CD4-positive, alpha-beta T cell (primary cell): ENCODE measurements at regions not wholly inside any gene's neighbourhood (a gene's known extent, or its start where the extent isn't known, plus 50 kb on each side); places are given as distances from the start of the nearest gene placed in this dataset.

ENCODE experiments used
- ATAC-seq: fragments of 200-7000 bp; cut with Tn5 transposase; one replicate; pipeline ENCODE4 v1.10.0; 2022; ENCODE audit warnings: mild to moderate bottlenecking; ENCODE audit not compliant: poor library complexity
- CTCF ChIA-PET: fragments of 350-600 bp; sonication (Branson Sonifier 250); formaldehyde crosslinking; loops from one replicate; lab custom pipeline; 2021; ENCODE audit warnings: antibody characterized with exemption, inconsistent platforms; lab: Charles Lee
- POLR2A ChIA-PET: fragments of 350-600 bp; sonication (Branson Sonifier 250); formaldehyde crosslinking; loops from one replicate; lab custom pipeline; 2021; ENCODE audit warnings: antibody characterized with exemption, inconsistent platforms; lab: Charles Lee
- DNase-seq, 14 experiments: peaks; one replicate each; pipeline ENCODE4 v3.0.0-alpha.2; 2013 to 2020; ENCODE audit warnings: mixed read lengths in 2 of 14
- H3K27ac ChIP-seq, 2 donors: one replicate each; pipeline versions ENCODE4 v1.5.1 to v1.7.0; 2013; ENCODE audit warnings: low read length in 2 of 2, low read depth in 1 of 2, mild to moderate bottlenecking in 1 of 2
- H3K27me3 ChIP-seq, 2 experiments: 1 replicate in 1 of 2; 2 replicates in 1 of 2; pipeline versions ENCODE4 v1.6.1 to v1.7.0; 2013; ENCODE audit warnings: low read length in 2 of 2, control low read depth in 1 of 2, mild to moderate bottlenecking in 1 of 2, moderate library complexity in 1 of 2; ENCODE audit not compliant: insufficient read depth in 2 of 2, control insufficient read depth in 1 of 2
- H3K36me3 ChIP-seq: one replicate; pipeline ENCODE4 v1.6.1; 2013; ENCODE audit warnings: low read length, control low read depth; ENCODE audit not compliant: insufficient read depth
- H3K4me1 ChIP-seq: one replicate; pipeline ENCODE4 v1.6.1; 2013; ENCODE audit warnings: low read length, control low read depth; ENCODE audit not compliant: insufficient read depth
- H3K4me3 ChIP-seq: one replicate; pipeline ENCODE4 v1.5.1; 2013; ENCODE audit warnings: mild to moderate bottlenecking, low read length, moderate library complexity
- H3K9me3 ChIP-seq, 2 experiments: 1 replicate in 1 of 2; 2 replicates in 1 of 2; pipeline versions ENCODE4 v1.6.1 to v1.7.0; 2013; ENCODE audit warnings: low read length in 2 of 2, mild to moderate bottlenecking in 2 of 2, control low read depth in 1 of 2, moderate library complexity in 1 of 2; ENCODE audit not compliant: control insufficient read depth in 1 of 2, insufficient read depth in 1 of 2
- H3K27ac Mint-ChIP-seq: one replicate; pipeline ENCODE4 v1.8.0; 2020; ENCODE audit warnings: mixed read lengths
- H3K27me3 Mint-ChIP-seq: one replicate; pipeline ENCODE4 v1.8.0; 2021; ENCODE audit warnings: mixed read lengths
- H3K36me3 Mint-ChIP-seq: one replicate; pipeline ENCODE4 v1.8.0; 2021; ENCODE audit warnings: low read depth, mixed read lengths
- H3K4me1 Mint-ChIP-seq: one replicate; pipeline ENCODE4 v1.8.0; 2021; ENCODE audit warnings: low read depth, mixed read lengths
- H3K4me3 Mint-ChIP-seq: one replicate; pipeline ENCODE4 v1.8.0; 2020; ENCODE audit warnings: mild to moderate bottlenecking, mixed read lengths
- H3K9me3 Mint-ChIP-seq: one replicate; pipeline ENCODE4 v1.8.0; 2020; ENCODE audit warnings: mixed read lengths
- CTCF ChIP-seq: fragments of 200-600 bp; IDR thresholded peaks from one replicate; pipeline ENCODE4 v1.8.0; 2022; ENCODE audit warnings: antibody characterized with exemption, mild to moderate bottlenecking
- intact Hi-C, 2 experiments: fragments of 100-400 bp; cut with DNase I in 1 of 2; cut with micrococcal nuclease in 1 of 2; formaldehyde crosslinking; loops; one replicate each; pipeline versions ENCODE4 v1.15.1 to v1.9.0; 2023 to 2025; cut with DNase I, micrococcal nuclease

- POLR2A ChIA-PET, result no interaction called here
- peaks cover 0 to 5% of the 10 kb centered on the region in 2 experiments for H3K27me3 ChIP-seq
- DNase-seq (no peak), ATAC-seq (no peak)
- no peak overlapping the region for H3K27ac ChIP-seq
- Mint-ChIP-seq H3K36me3 (no peaks in the 10 kb centered on the region), H3K9me3 (no peaks in the 10 kb centered on the region), H3K4me1 (peaks cover 48% of the 10 kb centered on the region), H3K27me3 (peaks cover 19% of the 10 kb centered on the region), H3K4me3 (no peak overlapping the region), H3K27ac (no peak overlapping the region)
- intact Hi-C loops, result no loop called here
- no peak overlapping the region for H3K4me3 ChIP-seq
- H3K9me3 ChIP-seq, result peaks cover 0 to 4% of the 10 kb centered on the region in 2 experiments
- H3K4me1 ChIP-seq, result peaks cover 56% of the 10 kb centered on the region
- CTCF ChIA-PET, result interaction anchor here (1.5 kb wide), 1 partner anchor 10 kb away, joined by 5 read pairs; no protein-coding TSS in a partner anchor
- no peaks in the 10 kb centered on the region for H3K36me3 ChIP-seq
- no peak for TF ChIP-seq CTCF
Measured at GRCh38 chr15:70477750-70478250, 285.6 kb downstream of the UACA start.

- Mint-ChIP-seq H3K27ac (no peak overlapping the region), H3K36me3 (no peaks in the 10 kb centered on the region), H3K9me3 (no peaks in the 10 kb centered on the region), H3K4me1 (peaks cover 48% of the 10 kb centered on the region), H3K27me3 (peaks cover 12% of the 10 kb centered on the region), H3K4me3 (no peak overlapping the region)
- Histone ChIP-seq H3K9me3 (peaks cover 0 to 4% of the 10 kb centered on the region in 2 experiments), H3K27me3 (peaks cover 0 to 3% of the 10 kb centered on the region in 2 experiments), H3K4me1 (peaks cover 56% of the 10 kb centered on the region), H3K4me3 (no peak overlapping the region), H3K27ac (no peak overlapping the region), H3K36me3 (no peaks in the 10 kb centered on the region)
- no peak for DNase-seq
- ChIA-PET POLR2A (interaction anchor here (1.7 to 2.4 kb wide), 2 partner anchors 10 to 16 kb away, joined by 7 to 10 read pairs; no protein-coding TSS in a partner anchor), CTCF (no interaction called here)
- TF ChIP-seq CTCF, result no peak
- no peak for ATAC-seq
- intact Hi-C loops, result no loop called here
Measured at GRCh38 chr15:70476441-70476840, 286.9 kb downstream of the UACA start.

GRCh38 chr15:70475921-70476320 lies 287.4 kb downstream of the UACA start:
- no peak for DNase-seq
- H3K27me3 Mint-ChIP-seq, result peaks cover 12% of the 10 kb centered on the region
- ATAC-seq, result no peak
- Histone ChIP-seq H3K27me3 (peaks cover 0 to 3% of the 10 kb centered on the region in 2 experiments), H3K4me1 (peaks cover 54% of the 10 kb centered on the region), H3K36me3 (no peaks in the 10 kb centered on the region), H3K9me3 (peaks cover 0 to 4% of the 10 kb centered on the region in 2 experiments), H3K4me3 (no peak overlapping the region), H3K27ac (no peak overlapping the region)
- no peak overlapping the region for H3K27ac Mint-ChIP-seq
- ChIA-PET CTCF (interaction anchor here (1.7 kb wide), 1 partner anchor 9 kb away, joined by 10 read pairs; no protein-coding TSS in a partner anchor), POLR2A (interaction anchor here (1.7 to 2.4 kb wide), 3 partner anchors 9 to 59 kb away, joined by 5 to 10 read pairs (median 7); no protein-coding TSS in a partner anchor)
- no peaks in the 10 kb centered on the region for H3K36me3 Mint-ChIP-seq
- H3K4me1 Mint-ChIP-seq, result peaks cover 48% of the 10 kb centered on the region
- H3K9me3 Mint-ChIP-seq, result no peaks in the 10 kb centered on the region
- no peak overlapping the region for H3K4me3 Mint-ChIP-seq
- TF ChIP-seq CTCF, result no peak
- intact Hi-C loops, result no loop called here
